GM21529 (cell line): ENCODE measurements at regions not wholly inside any gene's neighbourhood (a gene's known extent, or its start where the extent isn't known, plus 50 kb on each side); places are given as distances from the start of the nearest gene placed in this dataset.
"Not testable (repeated sequence)": the region's sequence is repeated elsewhere in the genome, so short reads cannot be mapped to it uniquely, and the experiment has no call there.

Experiments
- ATAC-seq: cut with Tn5 transposase; IDR thresholded peaks from one replicate; pipeline ENCODE4 v1.9.1; 2021; ENCODE audit not compliant: unreplicated experiment

DNA sequence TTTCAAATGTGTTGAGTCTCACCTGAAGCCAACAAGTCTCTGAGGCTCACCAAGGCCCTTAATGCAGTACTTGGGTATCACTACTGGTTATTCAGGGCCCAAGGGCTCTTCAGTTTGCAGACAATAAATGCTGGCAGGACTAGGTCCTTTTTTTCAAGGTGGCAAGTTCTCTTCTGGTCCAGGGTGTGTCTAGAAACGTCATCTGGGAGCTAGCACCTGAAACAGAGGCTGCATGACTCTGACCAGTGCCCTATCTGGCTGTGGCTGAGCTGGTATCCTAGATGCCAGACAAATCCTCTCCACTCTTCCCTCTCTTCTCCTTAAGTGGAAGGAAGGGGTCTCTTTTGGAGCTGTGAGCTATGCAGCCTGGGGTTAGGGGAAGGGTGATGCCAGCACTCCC lies 276.8 kb downstream of the PYDC2 start:
- ATAC-seq = no peak

DNA sequence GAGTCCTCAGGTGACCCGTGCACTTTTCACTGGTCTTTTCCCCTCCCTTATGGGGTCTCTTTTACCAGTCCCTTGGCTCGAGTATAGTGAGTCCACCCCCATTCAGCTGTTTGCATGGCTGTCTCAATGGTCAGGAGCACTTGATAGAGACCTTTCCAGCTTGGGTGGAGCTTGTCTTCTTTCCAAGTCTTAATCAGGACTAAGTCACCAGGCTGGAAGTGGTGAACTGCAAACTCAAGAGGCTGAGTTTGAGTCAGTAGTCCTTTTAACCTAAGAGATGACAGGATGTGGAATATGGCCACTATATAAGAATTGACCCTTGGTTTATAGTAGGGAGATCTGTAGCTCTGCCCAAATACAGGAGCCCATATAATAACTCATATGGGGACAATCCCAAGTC lies 279.7 kb downstream of the PYDC2 start:
- ATAC-seq = no peak

DNA sequence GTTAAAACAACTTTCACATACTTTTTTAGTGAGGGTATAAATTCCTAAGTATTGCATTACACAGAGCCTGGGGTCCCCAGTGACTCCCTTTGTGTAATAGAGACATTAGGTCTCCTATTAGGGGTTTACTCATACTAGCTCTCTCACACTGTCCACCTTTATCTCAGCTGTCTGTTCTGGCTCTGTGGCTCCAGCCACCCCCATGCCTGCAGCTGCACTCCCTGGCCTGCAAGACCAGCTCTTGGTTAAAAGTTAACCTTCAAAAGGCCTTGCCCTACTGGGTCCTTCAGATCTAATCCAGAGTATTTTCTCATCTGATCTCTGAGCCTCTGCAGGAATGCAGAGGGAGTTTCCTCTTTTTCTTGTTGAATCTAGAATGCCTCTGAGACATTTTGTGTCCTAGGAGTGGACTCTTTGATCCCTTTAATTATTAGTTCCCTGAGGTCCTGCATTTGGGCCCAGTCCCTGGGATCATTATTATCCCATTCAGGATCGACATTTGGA lies 280.9 kb downstream of the PYDC2 start:
- not testable (repeated sequence) for ATAC-seq

DNA sequence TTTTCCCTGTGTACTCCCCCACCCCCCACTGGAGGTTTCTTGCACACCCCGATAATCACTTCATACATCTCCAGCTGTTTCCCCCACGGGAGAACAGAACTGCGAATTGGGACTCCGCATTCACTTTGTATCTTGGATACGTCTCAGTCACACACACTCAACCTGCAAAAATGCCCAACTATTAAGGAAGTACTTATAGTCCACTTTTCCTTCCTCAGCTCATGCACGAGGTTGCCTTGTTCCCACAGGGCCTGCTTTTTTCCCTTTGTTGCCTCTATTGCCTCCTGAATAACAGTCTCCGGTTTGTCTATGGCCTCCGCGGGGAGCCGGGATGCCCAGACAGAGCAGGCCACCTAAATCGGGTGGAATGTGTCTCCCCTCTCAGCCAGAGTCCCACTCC lies 282.3 kb downstream of the PYDC2 start:
- no peak for ATAC-seq

DNA sequence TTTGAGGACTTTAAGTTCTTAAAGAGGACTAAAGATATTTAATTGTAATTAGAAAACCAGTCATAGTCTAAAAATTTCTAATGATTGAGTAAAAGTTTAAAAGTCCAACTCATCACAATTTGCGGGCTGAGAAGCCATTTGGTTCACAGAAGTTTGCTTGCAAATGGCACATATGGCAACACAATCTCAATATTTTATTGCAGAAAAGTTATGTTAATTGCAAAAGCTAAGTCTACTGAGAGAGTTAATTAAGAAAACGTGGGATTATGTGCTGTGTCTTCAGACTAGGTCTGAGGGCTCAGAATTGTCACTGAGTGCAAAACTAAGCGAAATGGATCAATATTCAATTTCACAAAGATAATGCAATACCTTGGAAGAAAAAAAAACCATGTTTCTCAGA lies 289.7 kb downstream of the PYDC2 start:
- ATAC-seq = no peak

DNA sequence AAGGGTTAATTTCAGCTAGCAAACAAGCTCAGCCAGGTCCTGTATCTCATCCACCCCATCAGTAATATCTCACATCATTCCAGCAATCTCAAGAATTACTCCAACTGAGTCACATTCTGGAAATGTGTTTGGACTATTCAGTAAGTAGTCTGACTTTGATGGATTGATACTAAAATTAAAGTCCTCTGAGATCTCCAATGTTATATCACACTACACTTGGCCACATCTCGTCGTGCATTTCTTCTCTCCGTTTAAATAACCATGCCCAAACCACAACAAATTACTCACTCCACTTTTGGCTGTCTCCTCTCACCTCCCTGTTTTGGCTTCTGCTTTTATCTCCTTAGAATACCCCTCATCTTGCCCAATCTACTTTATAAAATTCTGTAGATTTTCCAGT lies 292.2 kb downstream of the PYDC2 start:
- no peak for ATAC-seq

DNA sequence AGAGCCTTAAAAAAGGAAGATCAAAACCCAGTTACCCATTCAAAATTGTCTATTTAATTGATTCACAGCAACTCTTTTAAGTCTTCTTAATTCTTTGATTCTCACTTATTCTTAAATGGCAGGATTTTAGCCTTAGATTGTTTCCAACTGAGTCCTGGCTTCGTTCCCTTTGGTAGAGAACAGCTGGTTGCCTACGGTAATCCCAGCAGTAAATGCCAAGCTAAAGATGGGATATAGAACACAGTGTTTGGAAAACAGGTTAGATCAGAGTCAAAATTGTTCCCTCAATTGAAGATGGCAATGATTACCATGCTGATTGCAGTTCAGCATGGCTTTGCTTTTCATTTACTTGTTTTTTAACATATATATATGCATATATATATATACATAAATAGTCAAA lies 300.9 kb downstream of the PYDC2 start:
- ATAC-seq = no peak

DNA sequence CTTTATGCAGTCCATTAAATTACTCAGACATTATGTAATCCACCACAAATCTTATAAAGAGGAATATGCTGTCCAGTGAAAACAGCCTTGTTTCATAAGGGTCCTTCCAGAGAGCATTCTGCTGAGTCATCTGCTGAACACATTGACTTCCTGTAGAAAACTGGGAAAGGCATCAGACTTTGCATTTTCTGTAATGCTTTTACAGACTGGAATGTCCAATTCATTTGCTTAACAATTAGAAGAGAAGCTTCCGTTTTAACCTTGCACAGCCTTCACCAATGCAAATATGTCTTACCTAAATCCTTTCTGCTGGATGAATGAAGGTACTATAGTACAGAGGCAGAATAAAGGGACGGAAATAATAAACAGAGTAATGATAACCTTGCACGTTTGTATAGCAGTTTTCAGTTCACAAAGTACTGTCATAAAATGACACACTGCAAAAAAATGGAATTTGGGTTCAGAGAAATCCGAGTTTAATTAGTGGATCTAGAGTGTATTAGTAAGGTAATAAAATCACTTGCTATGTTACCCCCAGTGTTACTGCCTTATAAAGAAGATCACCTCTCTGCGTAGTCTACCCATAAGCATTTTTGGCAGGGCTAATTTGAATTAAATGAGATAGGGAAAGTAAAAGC lies 301.5 kb downstream of the PYDC2 start:
- no peak for ATAC-seq

DNA sequence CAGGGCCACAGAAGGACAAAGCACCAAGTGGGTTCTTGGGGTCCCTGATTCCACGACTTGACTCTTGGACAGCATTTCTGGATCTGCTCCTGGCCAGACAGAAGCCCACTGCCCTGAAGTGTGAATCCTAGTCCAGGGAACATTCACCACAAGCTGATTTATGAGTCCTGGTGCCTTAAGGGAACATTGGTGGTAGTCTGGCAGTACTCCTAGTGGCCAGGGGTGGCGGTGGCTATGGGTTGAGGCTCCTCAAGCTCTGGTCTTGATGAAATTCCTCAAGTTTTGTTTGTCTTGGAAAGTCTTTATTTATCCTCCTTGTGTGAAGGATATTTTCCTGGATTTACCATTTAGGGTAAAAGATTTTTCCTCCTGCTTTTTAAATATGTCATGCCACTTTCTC lies 307.5 kb downstream of the PYDC2 start:
- ATAC-seq = no peak

DNA sequence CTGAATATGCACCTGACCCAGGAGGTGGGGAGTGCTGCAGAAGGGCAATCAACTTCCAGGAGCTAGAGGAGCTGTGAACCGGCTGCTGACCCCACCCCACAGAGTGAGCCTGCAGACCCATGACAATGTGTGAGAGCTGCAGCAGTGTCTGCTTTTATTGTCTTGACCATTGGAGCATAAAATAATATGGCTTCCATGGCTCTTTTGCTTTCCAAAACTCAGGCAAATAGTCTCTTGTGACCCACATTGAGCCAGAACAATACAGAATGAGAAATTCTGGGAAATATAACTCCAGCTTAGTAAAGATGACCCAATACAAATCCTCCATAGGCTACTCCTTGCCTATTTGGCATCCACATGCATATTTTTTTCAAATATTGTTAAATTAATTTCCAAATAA lies 309.6 kb downstream of the PYDC2 start:
- no peak for ATAC-seq

DNA sequence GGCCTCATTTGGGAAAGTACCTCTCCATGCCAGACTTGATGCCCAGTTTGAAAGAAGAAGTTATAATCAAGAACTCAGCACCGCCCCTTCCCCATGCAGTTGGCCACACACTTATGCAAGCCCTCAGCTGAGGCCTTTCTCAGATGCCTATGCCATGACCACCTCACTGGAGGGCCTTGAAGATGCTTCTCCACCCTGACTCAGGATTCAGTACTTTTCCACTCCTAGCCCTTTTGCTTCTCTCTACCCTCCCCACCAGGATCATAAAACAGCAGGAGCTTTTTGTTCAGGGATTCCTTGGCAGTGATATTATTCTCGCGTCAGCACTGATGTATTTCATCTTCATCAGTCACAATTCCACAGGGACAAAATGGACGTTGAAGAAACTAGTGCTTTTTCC lies 313.5 kb downstream of the PYDC2 start:
- ATAC-seq = no peak

DNA sequence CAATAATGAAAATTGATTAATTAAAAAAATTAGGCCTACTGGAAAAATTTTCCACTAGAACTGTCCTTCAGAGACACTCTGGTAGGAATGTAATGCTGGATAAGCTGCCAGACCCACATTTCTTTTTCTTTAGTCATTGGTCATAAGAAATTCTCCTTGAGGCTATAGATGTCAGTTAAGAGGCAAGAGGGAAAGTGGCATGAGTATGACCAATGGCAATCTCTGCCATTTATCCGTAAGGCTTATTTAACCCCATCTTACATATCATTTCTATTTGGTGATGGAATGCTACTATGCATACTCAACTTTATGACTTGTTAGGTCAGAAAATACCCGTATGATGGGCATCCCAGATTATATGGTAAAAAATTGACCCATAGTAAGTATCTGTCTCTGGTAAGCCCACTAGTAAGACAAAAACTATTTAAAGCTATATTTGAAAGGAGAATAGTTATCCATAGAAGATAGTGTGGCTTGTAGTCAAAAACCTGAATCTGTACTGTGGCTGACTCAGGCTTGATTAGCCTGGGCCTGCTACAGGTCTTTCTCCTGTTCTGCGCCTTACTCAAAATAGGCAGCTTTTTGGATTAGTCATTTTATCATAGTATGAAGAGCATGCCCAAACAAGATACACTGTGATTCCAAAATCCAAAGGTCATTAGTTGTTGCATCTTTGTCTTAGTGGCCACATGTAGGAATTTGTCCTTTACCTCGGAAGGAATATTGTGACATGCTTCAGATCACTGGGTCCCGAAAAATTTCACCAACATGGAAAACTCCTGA lies 314.7 kb downstream of the PYDC2 start:
- ATAC-seq = no peak

DNA sequence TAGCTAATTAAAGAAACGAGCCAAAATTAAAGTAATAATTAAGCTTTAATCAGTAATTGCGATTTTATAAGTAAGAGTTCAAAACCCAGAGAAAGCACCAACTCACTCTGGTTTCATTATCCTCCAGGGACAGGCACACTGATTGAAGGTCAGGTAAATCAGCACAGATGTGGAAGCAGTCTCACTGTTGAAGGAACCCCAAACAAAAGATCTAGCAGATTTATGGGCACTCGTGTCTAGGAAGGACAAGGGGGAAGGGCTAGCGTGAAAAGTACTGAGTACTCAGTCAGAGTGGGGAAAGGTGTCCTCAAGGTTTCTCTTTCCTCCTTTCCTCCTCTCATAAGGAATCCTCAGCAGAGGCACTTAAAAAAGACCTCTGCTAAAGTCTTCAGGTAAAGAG lies 320.1 kb downstream of the PYDC2 start:
- no peak for ATAC-seq

DNA sequence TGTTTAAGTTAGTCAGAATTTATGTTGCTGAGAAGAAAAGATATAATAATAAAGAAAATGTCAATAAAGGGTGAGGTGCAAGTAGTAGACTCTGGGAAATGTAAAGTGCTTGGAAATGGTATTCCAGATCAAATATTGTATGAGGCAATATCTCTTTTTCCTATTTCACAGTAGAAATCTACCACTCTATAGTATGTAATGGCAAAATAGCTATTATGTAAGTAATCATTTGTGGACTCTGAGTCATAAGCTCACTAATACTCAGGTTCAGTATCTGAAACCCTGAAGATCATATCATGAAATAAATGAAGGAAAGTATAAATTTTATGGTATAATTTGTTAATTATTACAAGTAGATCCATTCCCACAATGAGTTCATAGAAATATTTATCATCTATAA lies 322.1 kb downstream of the PYDC2 start:
- no peak for ATAC-seq

DNA sequence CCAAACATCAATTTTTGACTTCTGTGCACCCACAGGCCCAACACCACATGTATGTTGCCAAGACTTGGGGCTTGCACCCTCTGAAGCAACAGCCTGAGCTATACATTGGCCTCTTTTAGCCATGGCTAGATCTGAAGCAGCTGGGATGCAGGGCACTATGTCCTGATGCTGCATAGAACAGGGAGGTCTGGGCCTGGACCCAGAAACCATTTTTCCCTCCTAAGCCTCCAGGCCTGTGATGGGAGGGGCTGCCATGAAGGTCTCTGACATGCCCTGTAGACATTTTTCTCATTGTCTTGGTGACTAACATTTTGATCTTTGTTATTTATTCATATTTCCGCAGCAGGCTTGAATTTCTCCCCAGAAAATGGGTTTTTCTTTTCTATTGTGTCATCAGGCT lies 330.0 kb downstream of the PYDC2 start:
- no peak for ATAC-seq

DNA sequence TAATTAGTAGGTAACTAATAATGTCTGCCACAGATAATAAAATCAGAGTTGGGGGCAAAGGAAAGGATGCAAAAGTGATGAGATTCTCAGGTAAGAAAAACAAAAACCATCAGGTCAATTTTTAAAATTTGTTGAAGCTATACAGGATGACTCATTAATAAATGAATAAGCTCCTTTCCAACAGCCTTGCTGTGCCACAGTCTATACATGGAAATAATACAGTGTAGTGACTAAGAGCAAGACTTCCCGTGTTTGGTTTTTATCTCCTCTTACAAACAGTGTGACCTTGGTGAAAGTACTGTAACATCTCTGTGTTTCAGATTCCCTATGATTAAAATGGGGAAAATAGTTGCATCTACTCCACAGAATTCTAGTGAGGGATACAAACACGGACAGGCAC lies 331.6 kb downstream of the PYDC2 start:
- ATAC-seq = no peak

DNA sequence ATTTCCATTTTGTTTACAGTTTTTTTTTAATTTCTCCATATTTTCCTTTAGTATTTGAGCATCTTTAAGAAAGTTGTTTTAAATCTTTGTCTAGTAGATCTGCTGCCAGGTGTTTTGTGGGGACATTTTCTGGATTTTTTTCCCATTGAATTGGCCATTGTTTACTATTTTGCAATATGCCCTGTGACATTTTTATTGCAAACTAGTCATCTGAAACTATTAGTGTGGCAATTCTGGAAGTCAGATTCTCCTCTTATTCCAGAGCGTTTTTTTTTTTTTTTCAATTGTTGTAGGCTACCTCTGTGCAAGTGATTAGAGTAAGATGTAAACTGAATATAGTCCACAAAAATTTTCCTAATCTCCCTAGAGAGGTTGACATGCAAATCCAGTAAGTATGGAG lies 334.2 kb downstream of the PYDC2 start:
- ATAC-seq = no peak

DNA sequence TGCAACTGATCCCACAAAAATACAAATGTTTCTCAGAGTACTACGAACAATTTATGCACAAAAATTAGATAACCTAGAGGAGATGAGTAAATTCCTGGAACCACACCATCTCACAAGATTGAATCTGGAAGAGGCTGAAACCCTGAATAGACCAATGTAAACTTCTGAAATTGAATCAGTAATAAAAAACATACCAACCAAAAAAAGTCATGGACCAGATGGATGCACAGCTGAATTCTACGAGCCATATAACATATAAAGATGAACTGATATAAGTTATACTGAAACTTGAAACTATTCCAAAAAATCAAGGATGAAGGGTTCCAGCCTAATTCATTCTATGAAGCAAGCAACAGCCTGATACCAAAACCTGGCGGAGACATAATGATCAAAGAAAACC lies 336.3 kb downstream of the PYDC2 start:
- no peak for ATAC-seq

DNA sequence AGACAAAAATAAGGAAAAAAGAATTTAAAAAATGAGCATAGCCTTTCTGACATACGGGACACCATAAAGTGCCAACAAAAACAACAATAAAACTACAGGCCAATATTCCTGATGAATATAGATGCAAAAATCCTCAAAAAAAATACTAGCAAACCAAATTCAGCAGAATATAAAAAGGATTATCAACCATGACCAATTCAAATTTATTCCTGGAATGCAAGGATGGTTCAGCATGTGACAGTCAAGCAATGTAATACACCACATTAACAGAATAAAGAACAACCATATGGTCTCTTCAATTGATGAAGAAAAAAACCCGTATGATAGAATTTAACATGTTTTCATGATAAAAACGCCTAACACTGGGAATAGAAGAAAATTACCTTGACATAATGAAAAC lies 341.7 kb downstream of the PYDC2 start:
- ATAC-seq = no peak

DNA sequence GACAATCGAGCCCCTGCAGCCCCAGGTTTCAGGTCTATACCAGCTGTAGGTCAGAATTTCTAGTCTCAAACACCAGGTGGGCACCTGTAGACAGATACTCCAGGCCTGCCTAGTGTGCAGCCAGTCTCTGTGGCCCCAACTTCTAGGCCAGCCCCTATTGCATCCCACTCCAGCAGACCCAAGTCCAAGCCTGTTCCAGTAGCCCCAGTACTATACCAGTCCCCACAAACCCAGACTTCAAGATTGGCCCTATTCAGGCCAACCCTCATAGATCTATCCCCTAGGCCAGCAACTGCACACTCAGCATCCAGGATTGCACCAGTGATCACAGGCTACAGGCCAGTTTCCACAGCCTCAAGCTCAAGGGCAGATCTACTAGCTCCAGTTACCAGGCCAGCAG lies 344.0 kb downstream of the PYDC2 start:
- no peak for ATAC-seq

DNA sequence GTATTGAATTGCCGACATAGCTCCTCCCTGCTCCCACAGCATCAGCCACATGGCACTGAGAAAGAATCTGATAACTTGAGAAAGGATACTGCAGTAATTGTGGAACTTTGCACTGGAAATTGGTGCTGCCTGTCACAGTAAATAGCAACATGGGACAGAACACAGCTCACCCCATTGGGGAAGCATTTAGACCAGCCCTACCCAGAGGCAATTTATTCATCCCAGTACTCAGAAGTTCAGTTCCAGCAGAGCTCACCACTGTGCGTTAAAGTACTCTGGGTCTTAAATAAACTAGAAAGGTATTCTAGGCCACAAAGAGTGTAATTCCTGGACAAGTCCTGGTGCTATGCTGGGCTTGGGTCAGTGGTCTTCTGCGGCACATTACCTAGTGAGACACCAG lies 347.1 kb downstream of the PYDC2 start:
- ATAC-seq = no peak

DNA sequence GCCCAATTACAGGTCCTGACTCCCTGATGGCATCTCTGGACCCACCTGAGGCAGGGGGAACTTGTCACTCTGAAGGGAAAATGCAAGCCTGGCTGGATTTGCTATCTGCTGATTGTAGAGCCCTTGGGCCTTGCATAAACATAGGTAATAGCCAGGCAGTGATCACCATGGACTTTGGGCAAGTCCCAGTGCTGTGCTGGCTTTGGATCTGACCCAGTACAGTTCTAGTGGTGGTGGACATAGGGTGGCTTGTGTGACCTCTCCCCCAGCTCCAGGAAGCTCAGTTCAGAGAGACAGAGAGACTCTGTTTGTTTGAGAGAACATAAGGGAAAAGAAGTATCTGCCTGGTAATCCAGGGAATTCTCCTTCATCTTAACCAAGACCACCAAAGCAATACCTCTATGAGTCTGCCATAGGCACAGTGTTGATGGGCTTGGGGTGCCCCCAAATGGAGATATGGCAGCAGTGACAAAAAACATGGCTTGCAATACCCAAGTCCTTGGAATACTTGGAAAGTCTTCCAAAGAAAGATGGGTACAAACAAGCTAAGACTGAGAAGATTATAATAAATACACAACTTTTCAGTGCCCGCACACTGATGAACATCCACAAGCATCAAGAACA lies 348.5 kb downstream of the PYDC2 start:
- no peak for ATAC-seq
